ENCODE measurements at regions not wholly inside any gene's neighbourhood (a gene's known extent, or its start where the extent isn't known, plus 50 kb on each side); places are given as distances from the start of the nearest gene placed in this dataset.

DNA sequence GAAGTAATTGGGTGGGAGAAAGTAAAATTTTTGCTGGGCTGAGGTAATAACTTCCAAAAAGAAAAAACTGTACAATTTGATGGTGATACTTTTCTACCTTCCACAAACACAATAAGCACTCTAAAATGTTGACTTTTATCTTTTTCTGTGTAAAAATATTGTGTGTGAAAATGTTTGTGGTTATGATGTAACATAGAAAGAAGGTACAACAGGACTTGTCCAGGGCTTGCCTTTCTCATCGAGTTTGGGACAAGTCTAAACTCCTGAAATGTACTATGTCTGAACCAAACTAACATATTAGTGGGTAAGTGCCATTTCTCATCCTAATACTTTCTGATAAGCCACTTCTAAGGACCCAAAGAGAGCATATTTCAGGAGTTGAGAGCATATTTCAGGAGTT, 174.2 kb upstream of the PDGFD start:
- no peak for DNase-seq (ENCODE audit: low spot score)

DNA sequence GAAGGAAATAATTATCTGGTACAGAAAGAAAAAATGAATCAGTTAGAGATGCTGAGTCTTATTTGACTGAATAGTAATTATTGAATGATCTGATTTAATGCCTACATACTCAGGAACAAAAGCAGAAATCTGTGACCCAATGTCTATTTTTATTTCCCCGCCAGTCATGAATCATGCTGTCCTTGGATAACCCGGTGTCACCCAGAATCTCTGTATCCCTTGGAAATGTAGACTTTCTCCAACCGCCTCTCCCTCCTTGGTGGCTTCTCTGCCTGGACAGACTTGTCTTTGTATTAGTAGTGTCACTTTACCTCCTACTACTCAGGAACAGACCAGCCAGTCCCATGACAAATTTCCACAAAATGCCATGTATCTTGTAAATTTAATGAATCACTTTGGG, 173.3 kb upstream of the PDGFD start:
- DNase-seq (ENCODE audit: low spot score), result no peak

DNA sequence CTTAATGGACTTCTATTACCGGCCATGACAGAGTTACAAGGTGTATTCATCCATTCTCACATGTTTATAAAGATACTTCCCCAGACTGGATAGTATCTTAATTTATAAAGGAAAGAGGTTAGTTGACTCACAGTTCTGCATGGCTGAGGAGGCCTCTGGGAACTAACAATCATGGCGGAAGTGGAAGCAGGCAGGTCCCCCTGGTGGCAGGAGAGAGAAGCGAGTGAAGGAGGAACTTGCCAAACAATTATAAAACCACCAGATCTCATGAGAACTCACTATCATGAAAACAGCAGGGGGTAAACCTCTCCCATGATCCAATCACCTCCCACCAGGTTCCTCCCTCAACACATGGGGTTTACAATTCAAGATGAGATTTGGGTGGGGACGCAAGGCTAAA, 170.0 kb upstream of the PDGFD start:
- DNase-seq (ENCODE audit: low spot score), result no peak

DNA sequence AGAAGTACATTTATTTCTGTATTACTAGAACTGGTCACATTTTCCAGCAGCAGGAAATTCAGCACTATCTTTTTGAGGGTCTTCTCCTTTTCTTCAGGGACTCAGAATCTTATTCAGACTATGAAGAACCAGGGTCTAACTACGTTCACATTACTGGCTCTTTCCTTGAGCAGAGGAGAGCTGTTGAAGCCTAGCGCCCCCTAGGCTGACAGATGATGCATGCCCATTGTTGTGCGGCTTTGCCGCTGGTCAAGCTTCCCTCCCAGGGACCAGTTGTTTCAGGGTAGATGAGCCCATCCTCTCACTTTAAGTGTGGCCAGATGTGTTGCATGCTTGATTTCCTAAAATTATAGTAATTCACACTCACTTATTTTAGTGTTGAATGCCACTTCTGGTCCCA, 168.2 kb upstream of the PDGFD start:
- DNase-seq (ENCODE audit: low spot score), result no peak

DNA sequence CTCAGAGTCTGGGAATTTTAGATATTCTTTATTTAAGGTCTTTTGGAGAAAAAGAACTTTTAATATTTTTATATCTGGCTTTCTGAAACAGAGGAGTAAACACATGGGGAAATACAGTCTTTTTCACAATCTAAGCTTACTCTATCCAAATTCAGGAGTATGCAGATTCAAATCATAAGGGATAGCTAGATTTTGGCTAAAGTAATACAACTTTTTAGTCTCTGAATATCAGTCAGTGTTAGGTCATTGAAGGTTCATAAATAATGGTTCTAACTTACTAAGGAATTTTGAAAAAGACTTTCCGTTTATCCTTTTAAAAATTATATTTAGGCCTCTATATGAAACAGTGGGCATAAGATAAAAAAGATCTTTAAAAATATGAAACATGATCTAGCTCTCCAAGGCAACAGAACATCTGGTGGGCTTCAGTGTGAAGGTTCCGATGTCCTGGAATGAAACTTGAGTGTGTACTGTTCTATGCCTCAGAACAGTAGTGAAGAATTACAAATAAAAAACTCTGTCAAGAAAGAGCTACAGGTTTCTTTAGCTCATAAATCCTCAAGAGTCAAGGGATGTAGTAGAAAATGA, 165.2 kb upstream of the PDGFD start:
- no peak for DNase-seq (ENCODE audit: low spot score)

DNA sequence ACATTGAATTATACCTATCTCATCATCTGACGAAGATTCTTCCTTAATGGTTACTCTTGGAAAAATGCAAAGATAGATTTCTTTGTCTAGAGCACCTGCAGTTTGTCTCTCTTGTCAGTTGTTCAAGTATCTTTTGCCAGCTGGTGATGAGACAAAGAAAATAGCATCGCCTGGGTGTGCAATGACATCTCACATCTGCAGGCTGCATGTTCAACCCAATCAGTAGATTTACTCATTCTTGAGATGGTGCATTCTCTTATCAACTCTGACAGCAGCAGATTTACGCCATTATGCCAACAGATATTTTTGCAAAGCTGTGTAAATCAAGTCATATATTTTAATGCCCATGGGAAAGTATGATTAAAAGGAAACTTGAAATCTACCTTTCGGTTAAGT, 164.6 kb upstream of the PDGFD start:
- DNase-seq (ENCODE audit: low spot score), result no peak

DNA sequence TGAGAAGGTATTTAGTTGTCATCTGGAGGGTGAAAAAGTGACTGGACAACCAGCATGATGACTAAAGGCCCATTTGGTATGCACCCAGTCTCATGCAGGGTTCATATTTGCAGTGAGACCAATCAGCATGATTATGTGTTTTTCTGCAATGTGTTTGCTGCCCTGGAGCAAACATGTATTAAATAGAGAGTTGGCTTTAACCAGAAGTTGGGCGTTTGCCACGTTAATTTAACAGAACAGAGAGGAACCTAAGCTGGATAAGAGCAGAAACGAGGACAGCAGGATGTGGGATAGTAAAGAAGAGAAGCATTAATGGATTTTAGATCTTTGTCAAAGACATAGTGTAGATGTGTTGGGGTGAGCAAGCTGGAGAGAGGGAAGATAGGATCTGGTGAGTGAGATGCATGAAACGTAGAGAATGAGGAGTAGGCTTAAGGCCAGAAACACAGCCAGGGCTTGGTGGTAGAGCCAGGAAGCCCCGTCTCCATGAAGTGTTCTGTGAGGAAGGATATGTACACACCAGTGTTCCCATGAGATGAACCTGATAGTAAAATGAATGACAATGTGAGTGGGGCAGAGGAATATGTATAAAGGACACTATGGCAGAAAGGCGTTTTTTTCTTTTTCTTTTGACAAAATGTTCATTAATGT, 164.0 kb upstream of the PDGFD start:
- no peak for DNase-seq (ENCODE audit: low spot score)

DNA sequence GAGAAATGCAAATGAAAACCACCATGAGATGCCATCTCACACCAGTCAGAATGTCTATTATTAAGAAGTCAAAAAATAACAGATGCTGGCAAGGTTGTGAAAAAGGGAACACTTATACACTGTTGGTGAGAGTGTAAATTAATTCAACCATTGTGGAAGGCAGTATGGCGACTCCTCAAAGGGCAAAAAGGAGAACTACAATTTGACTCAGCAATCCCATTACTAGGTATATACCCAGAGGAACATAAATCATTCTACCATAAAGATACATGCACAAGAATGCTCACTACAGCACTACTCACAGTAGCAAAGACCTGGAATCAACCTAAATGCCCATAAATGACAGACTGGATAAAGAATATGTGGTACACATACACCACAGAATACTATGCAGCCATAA, 161.1 kb upstream of the PDGFD start:
- no peak for DNase-seq (ENCODE audit: low spot score)

DNA sequence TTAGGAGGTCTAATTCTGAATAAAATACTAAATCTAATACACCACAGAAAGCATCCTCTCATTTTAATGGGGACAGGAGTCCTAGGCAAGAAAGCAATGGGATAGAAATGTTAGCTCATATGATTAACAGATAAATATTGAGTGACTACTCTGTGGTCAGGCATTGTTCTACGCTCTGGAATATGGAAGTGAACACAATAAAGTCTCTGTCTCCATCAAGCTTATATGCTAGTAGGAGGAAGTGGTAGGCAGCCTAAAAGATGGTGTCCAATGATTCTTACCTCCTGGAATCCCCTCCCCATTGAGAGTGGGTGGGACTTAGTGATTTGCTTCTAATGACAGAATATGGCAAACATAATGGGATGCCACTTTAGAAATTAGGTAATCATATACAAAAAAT, 160.3 kb upstream of the PDGFD start:
- DNase-seq (ENCODE audit: low spot score), result no peak

DNA sequence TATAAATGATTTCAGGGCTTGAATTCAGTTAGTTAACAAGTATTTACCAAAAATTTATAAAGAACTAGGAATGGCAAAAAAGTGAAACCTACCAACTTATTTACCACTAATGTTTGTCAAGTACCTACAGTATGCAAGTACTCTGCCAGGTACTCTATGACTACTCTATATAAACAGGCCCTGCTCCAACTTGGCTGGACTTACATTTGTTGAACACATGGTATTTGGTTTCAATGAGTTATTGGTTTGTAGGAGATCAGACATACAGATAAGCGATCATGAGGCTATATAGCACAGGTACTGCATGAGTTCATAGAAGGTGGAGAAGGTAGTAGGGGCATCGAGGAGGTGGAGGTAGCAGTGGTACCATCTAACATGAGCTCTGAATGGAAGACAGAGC, 159.9 kb upstream of the PDGFD start:
- no peak for DNase-seq (ENCODE audit: low spot score)

DNA sequence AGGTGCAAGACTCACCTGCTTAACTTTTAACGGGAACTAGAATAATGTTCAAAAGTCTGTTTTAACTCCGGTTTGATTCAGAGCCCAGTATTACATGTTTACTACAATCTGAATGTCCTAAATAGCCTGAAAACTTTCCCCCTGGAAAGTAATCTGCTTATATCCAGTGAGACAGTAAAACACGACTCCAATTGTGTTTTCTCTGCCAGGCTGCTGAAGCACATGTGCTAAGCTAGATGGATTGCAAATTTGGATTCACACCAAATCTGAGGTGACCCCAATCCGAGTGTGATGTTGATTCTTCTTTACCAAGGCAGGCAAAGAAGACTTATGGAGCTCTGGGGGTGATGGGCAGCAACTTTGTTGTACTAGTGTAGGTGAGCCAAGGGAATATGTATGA, 158.7 kb upstream of the PDGFD start:
- no peak for DNase-seq (ENCODE audit: low spot score)

DNA sequence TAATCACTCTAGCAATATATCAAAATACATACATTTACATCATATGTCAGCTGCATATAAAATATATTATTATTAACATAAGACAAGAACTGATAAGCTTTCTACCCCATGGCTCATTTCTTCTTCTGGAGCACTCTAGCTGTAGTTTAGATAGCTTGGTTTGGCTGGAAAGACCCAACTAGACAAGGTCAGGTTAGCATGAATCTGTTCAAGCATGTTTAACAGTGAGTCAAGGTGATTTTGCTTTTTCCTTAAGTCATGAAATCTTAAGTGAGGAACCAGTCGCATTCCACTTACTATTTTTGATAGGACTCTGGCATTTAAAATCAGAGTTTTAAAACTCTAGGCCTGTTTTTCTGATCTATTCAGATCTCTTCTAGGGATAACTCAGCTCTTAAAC, 157.0 kb upstream of the PDGFD start:
- no peak for DNase-seq (ENCODE audit: low spot score)

DNA sequence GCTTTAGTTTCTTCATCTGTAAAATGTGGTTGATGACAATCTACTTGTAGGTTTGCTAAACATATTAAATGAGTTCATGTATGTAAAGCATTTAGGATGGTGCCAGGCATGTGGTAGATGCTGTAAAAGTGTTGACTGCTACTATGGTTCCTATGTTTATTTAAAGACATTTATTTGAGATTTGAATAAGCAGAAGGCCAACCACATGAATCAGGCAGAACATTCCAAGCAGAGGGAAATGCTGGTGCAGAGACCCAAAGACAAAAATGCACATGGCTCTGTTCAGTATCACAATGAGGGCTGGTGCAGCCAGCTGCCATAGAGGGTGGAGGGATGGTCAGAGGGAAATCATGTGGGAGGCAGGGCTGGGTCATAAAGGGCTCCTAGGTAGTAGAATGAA, 156.2 kb upstream of the PDGFD start:
- no peak for DNase-seq (ENCODE audit: low spot score)

DNA sequence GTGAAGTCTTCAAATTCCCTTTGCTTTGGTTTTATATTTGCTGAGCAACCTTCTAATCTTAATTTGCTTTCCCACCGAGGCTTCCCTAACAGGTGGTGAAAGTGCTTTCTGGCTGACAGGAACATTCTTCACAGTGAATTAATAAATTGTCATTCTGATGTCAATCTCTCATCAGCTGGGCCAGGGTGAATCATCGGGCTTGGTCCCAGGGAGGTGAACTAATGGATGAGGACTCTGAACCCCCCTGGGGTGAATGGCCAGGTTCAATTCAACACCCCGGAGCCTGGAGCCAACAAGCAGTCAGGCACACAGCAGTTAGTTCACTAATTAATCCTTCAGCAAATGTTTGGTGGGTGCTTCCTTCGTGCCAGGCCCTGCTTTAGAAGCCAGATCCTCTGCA, 155.4 kb upstream of the PDGFD start:
- no peak for DNase-seq (ENCODE audit: low spot score)

DNA sequence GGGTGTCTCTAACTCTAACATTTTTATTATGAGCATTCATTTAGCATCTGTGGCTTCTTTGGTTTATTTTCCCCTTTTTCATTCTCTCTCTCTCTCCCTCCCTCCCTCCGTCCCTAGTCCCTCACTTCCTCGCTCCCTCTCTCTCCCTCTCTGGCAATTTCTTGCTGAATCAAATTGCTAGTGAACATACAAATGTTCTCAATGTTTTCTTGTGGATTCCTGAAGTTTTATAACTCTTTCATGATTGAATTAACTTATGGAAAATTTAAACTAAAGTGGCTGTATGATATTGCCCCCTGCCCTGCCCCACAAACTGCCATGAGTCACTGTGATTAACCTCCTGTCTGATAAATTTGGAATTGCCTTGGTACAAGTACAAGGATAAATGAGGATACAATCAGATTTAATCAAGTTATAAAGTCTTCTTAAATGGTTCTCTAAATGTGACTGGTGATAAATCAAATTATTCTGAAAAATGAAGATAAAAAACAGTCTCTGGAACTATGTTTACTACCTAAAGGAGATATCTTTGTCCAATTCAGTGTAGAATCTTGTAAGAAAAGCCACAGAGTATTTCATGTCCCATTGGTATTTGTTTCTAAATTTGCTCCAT, 143.0 kb upstream of the PDGFD start:
- DNase-seq (ENCODE audit: low spot score), result no peak

DNA sequence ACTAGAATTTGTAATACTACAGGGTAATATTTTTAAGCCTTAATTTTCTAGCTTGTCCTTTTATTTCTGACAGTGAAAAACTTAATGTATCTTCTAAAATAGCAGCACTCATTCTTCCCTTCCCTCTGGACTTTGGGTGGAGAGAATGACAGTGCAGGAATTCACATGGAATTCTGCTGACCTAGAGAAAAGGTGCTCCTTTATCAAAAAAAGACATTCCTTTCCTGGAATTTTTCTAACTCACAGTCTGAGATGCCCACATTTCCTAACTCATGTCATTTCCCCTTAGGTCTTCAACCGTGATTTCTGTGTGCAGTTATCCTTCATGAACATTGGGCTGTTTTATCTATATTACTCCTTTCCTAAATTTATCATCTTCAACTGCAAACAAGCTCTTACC, 137.8 kb upstream of the PDGFD start:
- no peak for DNase-seq (ENCODE audit: low spot score)

DNA sequence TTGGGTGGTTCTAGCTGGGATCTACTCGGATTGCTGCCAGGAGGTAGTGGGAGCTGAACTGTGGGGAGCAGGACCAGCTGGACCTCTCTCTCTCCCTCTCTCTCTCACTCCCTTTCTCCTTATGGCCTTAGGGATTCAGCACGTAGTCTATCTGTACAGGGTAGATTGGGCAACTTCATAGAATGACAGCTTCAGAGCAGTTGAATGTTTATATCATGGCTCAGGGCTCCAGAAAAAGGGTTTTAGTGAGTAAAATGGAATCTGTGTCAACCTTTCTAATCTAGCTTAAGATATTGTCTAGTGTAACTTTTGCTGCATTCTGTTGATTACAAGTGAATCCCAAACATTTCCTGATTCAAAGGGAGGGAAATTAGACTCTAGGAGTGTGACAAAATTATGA, 127.7 kb upstream of the PDGFD start:
- no peak for DNase-seq (ENCODE audit: low spot score)

DNA sequence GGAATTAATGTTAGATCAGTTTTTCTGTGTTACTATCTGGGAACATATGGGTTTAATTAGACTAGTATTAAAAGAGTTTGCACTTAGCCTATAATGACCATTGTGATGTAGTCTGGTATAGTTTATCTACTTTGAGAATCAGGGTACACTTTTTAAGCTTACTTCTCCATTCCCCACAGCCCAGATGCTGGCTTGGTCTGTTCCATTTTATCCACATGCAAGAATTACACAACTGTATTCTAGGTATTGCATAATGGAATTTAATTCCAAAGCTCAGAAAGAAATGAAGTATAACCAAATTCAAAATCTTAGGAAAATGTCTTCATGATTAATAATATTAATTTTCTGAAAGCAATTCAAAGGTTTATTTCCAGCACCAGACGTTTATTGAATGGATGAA, 122.2 kb upstream of the PDGFD start:
- DNase-seq (ENCODE audit: low spot score), result no peak

DNA sequence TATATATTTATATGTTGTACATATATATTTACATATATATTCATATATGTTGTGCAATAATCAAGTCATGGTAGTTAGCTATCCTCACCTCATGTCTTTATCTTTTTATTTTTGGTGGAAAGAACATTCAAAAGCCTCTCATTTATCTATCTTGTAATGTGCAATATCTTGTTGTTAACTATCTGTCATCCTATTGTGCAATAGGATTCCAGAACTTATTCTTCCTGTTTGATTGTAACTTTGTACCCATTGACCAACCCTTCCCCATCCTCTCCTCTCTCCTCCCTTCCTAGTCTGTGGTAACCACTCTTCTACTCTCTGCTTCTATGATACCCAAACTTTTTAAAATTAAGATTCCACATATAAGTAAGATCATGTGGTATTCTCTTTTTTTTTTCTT, 115.6 kb upstream of the PDGFD start:
- no peak for DNase-seq (ENCODE audit: low spot score)

DNA sequence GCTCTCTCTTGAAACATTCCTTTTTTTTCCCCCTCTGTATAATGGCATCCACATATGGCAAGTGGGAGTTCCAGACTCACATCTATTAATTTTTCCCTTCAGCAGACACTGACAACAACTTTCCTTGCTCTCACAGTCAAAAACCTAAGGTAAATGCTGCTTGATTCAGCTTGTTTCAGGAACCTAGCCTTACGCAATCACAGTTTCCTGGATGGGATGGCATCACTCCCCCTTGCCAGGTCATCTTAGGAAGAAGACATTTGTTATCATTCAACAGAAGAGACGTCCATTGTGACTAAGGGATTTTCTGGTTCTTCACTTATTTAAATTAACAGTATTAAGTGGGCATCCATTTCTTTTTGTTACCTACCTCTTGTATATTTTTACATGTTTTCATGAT, 112.0 kb upstream of the PDGFD start:
- no peak for DNase-seq (ENCODE audit: low spot score)

DNA sequence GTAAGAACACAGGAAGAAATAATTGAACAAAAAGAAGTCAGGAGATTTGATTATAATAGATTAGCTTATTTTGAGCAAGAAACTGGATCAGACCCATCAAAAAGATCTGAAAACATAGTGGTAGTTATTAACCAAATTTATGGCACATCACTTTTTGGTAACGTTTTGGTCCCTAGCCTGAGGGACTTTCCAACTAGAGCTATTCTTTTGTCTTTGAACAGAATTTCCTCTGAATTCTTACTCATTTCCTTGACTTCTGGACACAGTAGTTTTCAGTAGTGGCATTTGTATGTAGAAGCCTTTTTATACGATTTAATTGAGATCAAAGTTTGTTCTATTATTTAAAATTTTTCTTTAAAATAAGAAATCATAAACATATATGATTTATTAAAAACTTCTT, 96.5 kb upstream of the PDGFD start:
- DNase-seq (ENCODE audit: low spot score), result no peak

DNA sequence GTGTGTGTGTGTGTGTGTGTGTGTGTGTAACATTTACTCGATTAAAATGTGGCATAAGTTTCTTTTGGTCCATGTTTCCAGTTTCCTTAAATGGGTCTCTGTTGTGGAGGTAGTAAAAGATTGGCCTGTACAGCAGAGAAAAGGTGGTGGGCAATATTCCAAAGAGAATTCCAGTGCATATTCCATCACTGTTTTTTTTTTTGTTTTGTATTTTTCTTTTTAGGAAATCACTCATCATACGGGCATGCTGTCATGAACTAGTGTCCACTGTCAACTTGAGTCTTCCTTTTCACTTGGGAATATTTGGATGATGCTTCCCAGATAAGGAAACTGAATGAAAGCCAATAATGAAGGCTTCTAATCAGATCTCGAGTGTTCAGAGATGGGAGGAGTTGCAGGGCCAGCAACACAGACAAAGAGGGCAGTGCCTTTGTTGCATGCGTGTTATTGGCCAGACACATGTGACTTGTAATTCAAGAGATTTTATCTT, 95.2 kb upstream of the PDGFD start:
- DNase-seq (ENCODE audit: low spot score), result no peak

DNA sequence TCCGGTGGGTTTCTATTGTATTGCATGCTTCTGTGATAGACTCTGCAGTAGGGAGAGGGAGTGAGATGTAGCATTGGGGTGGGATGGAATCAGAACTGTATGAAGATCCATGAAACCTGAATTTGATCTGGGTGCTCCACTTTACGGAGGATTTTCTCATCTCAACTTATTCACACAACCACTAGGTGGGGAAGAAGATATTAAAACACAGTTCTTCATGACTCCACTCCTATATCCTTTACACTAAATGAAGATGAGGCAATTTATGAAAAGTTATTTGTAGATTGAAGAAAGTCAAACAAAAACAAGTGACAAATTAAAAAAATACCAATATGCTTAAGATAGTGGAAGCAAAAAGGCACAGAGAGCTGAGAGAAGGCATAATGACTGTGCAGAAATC, 92.6 kb upstream of the PDGFD start:
- DNase-seq (ENCODE audit: low spot score), result no peak

DNA sequence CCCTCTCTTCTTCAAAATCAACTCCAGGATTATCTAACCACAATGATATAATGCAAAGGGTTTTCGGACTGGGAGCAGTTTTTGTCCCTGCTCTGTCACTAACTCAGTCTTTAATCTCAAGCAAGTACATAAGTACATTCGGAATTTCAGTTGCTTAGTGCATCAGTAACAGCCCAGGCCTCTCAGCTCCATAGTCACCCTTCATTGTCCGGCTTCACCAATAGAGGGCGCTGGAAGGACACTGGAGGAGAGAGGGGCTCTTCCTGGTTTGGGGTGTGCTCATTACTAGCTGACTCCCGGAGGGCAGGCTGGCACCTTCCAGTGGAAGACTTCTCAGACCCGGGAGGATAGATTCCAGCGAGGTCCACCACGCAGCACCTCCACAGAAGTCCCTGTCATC, 90.4 kb upstream of the PDGFD start:
- peak; percentile 17 for DNase-seq (ENCODE audit: low spot score)
